Activated CD8-positive, alpha-beta memory T cell treated with anti-CD3 and anti-CD28 coated beads, Interleukin-2, amount 50 U/mL, for 1 hour (primary cell): ENCODE measurements at regions not wholly inside any gene's neighbourhood (a gene's known extent, or its start where the extent isn't known, plus 50 kb on each side); places are given as distances from the start of the nearest gene placed in this dataset.

Source experiments
- DNase-seq: peaks from one replicate; pipeline ENCODE4 v3.0.0-alpha.2; 2020; ENCODE audit errors: extremely low read depth

- no peak for DNase-seq
Observed at GRCh38 chr16:17861981-17862479, 391.3 kb upstream of the XYLT1 start.

GRCh38 chr16:17858061-17858460 lies 387.3 kb upstream of the XYLT1 start:
- no peak for DNase-seq

GRCh38 chr16:17853958-17854357 lies 383.2 kb upstream of the XYLT1 start:
- DNase-seq = no peak

GRCh38 chr16:17852977-17853702 lies 382.4 kb upstream of the XYLT1 start:
- no peak for DNase-seq

- DNase-seq = no peak
Observed at GRCh38 chr16:17850581-17851250, 380.0 kb upstream of the XYLT1 start.

GRCh38 chr16:17847234-17847795 lies 376.6 kb upstream of the XYLT1 start:
- DNase-seq = no peak

- no peak for DNase-seq
Observed at GRCh38 chr16:17846030-17846429, 375.3 kb upstream of the XYLT1 start.

GRCh38 chr16:17845031-17845430 lies 374.3 kb upstream of the XYLT1 start:
- DNase-seq = no peak

- DNase-seq = no peak
Observed at GRCh38 chr16:17843905-17844304, 373.1 kb upstream of the XYLT1 start.

GRCh38 chr16:17839907-17840306 lies 369.1 kb upstream of the XYLT1 start:
- no peak for DNase-seq

GRCh38 chr16:17839272-17839671 lies 368.5 kb upstream of the XYLT1 start:
- no peak for DNase-seq

- no peak for DNase-seq
Observed at GRCh38 chr16:17836868-17837602, 366.3 kb upstream of the XYLT1 start.

- no peak for DNase-seq
Observed at GRCh38 chr16:17835118-17835876, 364.5 kb upstream of the XYLT1 start.

- DNase-seq = no peak
Observed at GRCh38 chr16:17832738-17833137, 362.0 kb upstream of the XYLT1 start.

GRCh38 chr16:17831330-17831729 lies 360.6 kb upstream of the XYLT1 start:
- DNase-seq = no peak

- no peak for DNase-seq
Observed at GRCh38 chr16:17830651-17831050, 359.9 kb upstream of the XYLT1 start.

GRCh38 chr16:17829811-17830210 lies 359.1 kb upstream of the XYLT1 start:
- DNase-seq = no peak

GRCh38 chr16:17828012-17828411 lies 357.3 kb upstream of the XYLT1 start:
- DNase-seq = no peak

- no peak for DNase-seq
Observed at GRCh38 chr16:17827313-17827712, 356.6 kb upstream of the XYLT1 start.

- no peak for DNase-seq
Observed at GRCh38 chr16:17817943-17818342, 347.2 kb upstream of the XYLT1 start.

GRCh38 chr16:17817260-17817659 lies 346.5 kb upstream of the XYLT1 start:
- DNase-seq = no peak

- DNase-seq = no peak
Observed at GRCh38 chr16:17812771-17813170, 342.0 kb upstream of the XYLT1 start.
